Peyer's patch (tissue), 4 donors: ENCODE measurements at regions not wholly inside any gene's neighbourhood (a gene's known extent, or its start where the extent isn't known, plus 50 kb on each side); places are given as distances from the start of the nearest gene placed in this dataset.
A peak's percentile ranks its signal among the peaks of the same experiment; 100 is the strongest.

Source experiments
- CTCF ChIP-seq, 6 experiments: fragments of 450-650 bp in 4 of 6; fragments of 200-600 bp in 2 of 6; sonication (generic) in 1 of 6; IDR thresholded peaks; one replicate each; pipeline ENCODE4 v1.5.1; 2017 to 2019; ENCODE audit warnings: antibody characterized with exemption in 6 of 6, mild to moderate bottlenecking in 3 of 6, moderate library complexity in 1 of 6
- POLR2A ChIP-seq, 2 donors: fragments of 450-650 bp; IDR thresholded peaks; one replicate each; pipeline ENCODE4 v1.5.1; 2017; ENCODE audit warnings: antibody characterized with exemption in 2 of 2, mild to moderate bottlenecking in 2 of 2, moderate library complexity in 2 of 2

GRCh38 chr3:151660885-151661284 lies 72.8 kb upstream of the AADACL2 start:
- TF ChIP-seq CTCF (IDR thresholded peaks at IDR 0.05): peak in 1 of 6 experiments; percentile 10
- no peak for TF ChIP-seq POLR2A (IDR thresholded peaks at IDR 0.05)
